IMR-90 (cell line): ENCODE measurements at regions not wholly inside any gene's neighbourhood (a gene's known extent, or its start where the extent isn't known, plus 50 kb on each side); places are given as distances from the start of the nearest gene placed in this dataset.

Experiments used
- ATAC-seq: fragments of 200-7000 bp; cut with Tn5 transposase; 2 replicates; pipeline ENCODE4 v1.9.1; 2020; ENCODE audit warnings: low read depth, mild to moderate bottlenecking, moderate library complexity
- BruUV-seq: library from RNA; stranded (reverse); fragments of 400-500 nt; replicated peaks from 2 replicates; lab custom pipeline; 2021; lab: Mats Ljungman, UMichigan
- CTCF ChIA-PET: fragments of 300-600 bp; formaldehyde crosslinking; extraction: SDS; loops from one replicate; lab custom pipeline; 2021; ENCODE audit warnings: antibody characterized with exemption; lab: Yijun Ruan, JAX
- POLR2A ChIA-PET: fragments of 300-600 bp; sonication (Branson Sonifier 250); formaldehyde crosslinking; loops from one replicate; lab custom pipeline; 2022; ENCODE audit warnings: antibody characterized with exemption; ENCODE audit not compliant: unreplicated experiment; lab: Charles Lee
- DNase-seq: peaks from one replicate; pipeline ENCODE4 v3.0.0; 2013
- H2AFZ ChIP-seq: replicated peaks from 2 replicates; pipeline ENCODE3; 2013; ENCODE audit warnings: low read length, mild to moderate bottlenecking; ENCODE audit not compliant: poor library complexity
- H2AK5ac ChIP-seq: 2 replicates; pipeline ENCODE4 v1.6.1; 2013; ENCODE audit warnings: low read depth, low read length, inconsistent platforms
- H2AK9ac ChIP-seq: replicated peaks from 2 replicates; pipeline ENCODE3; 2013; ENCODE audit warnings: mild to moderate bottlenecking, low read depth, low read length, moderate library complexity; ENCODE audit not compliant: poor library complexity
- H2BK120ac ChIP-seq: 2 replicates; pipeline ENCODE4 v1.6.1; 2013; ENCODE audit warnings: low read depth, low read length, inconsistent platforms
- H2BK15ac ChIP-seq: 3 replicates; pipeline ENCODE4 v1.6.1; 2013; ENCODE audit warnings: low read depth, low read length, inconsistent platforms
- H2BK20ac ChIP-seq: 2 replicates; pipeline ENCODE4 v1.6.1; 2013; ENCODE audit warnings: low read depth, mild to moderate bottlenecking, inconsistent platforms, low read length, moderate library complexity
- H2BK5ac ChIP-seq: 2 replicates; pipeline ENCODE4 v1.6.1; 2013; ENCODE audit warnings: mild to moderate bottlenecking, low read depth, low read length, inconsistent platforms; ENCODE audit not compliant: poor library complexity, severe bottlenecking
- H3K14ac ChIP-seq: replicated peaks from 2 replicates; pipeline ENCODE4 v1.6.1; 2013; ENCODE audit warnings: low read depth, low read length, inconsistent platforms
- H3K18ac ChIP-seq: 2 replicates; pipeline ENCODE4 v1.6.1; 2013; ENCODE audit warnings: low read depth, low read length, control low read depth
- H3K23ac ChIP-seq: 2 replicates; pipeline ENCODE4 v1.6.1; 2013; ENCODE audit warnings: low read depth, low read length, inconsistent platforms
- H3K27ac ChIP-seq: 2 replicates; pipeline ENCODE4 v1.5.1; 2013; ENCODE audit warnings: mild to moderate bottlenecking, control low read depth, low read length; ENCODE audit not compliant: insufficient read depth
- H3K27me3 ChIP-seq: 2 replicates; pipeline ENCODE4 v1.6.1; 2013; ENCODE audit warnings: low read length; ENCODE audit not compliant: control insufficient read depth, insufficient read depth
- H3K36me3 ChIP-seq: 2 replicates; pipeline ENCODE4 v1.6.1; 2013; ENCODE audit warnings: low read length, mixed read lengths; ENCODE audit not compliant: control insufficient read depth, insufficient read depth
- H3K4ac ChIP-seq: 2 replicates; pipeline ENCODE4 v1.6.1; 2013; ENCODE audit warnings: low read depth, low read length, inconsistent platforms
- H3K4me1 ChIP-seq: 2 replicates; pipeline ENCODE4 v1.6.1; 2013; ENCODE audit warnings: low read length, mixed read lengths; ENCODE audit not compliant: control insufficient read depth, insufficient read depth
- H3K4me2 ChIP-seq: 2 replicates; pipeline ENCODE4 v1.6.1; 2013; ENCODE audit warnings: low read depth, mild to moderate bottlenecking, control low read depth, low read length, moderate library complexity
- H3K4me3 ChIP-seq: 2 replicates; pipeline ENCODE4 v1.5.1; 2013; ENCODE audit warnings: low read depth, mild to moderate bottlenecking, control low read depth, low read length, moderate library complexity; ENCODE audit not compliant: insufficient read depth
- H3K56ac ChIP-seq: 2 replicates; pipeline ENCODE4 v1.6.1; 2013; ENCODE audit warnings: low read length, inconsistent platforms; ENCODE audit not compliant: insufficient read depth; ENCODE audit errors: extremely low read depth
- H3K79me1 ChIP-seq, 2 experiments: 2 replicates each; pipeline ENCODE4 v1.6.1; 2013; ENCODE audit warnings: low read length in 2 of 2, inconsistent platforms in 1 of 2, low read depth in 1 of 2
- H3K9ac ChIP-seq: 2 replicates; pipeline ENCODE4 v1.6.1; 2013; ENCODE audit warnings: low read depth, low read length, control low read depth
- H3K9me1 ChIP-seq: 2 replicates; pipeline ENCODE4 v1.6.1; 2013; ENCODE audit warnings: low read length, inconsistent platforms; ENCODE audit not compliant: insufficient read depth
- H3K9me3 ChIP-seq: 2 replicates; pipeline ENCODE4 v1.6.1; 2013; ENCODE audit warnings: low read length; ENCODE audit not compliant: control insufficient read depth, insufficient read depth
- H4K20me1 ChIP-seq: 2 replicates; pipeline ENCODE4 v1.6.1; 2013; ENCODE audit warnings: low read length, inconsistent platforms; ENCODE audit not compliant: insufficient read depth
- H4K5ac ChIP-seq: 2 replicates; pipeline ENCODE4 v1.6.1; 2013; ENCODE audit warnings: mild to moderate bottlenecking, low read depth, low read length, control low read depth
- H4K8ac ChIP-seq, 2 experiments: 2 replicates each; pipeline ENCODE4 v1.6.1; 2013; ENCODE audit warnings: low read depth in 2 of 2, low read length in 2 of 2, control low read depth in 1 of 2, inconsistent platforms in 1 of 2
- H4K91ac ChIP-seq: 2 replicates; pipeline ENCODE4 v1.6.1; 2013; ENCODE audit warnings: low read depth, low read length, inconsistent platforms; ENCODE audit not compliant: insufficient read depth
- BHLHE40 ChIP-seq: fragments of 150-350 bp; IDR thresholded peaks from 2 replicates; pipeline ENCODE4 v1.6.1; 2016; ENCODE audit warnings: mild to moderate bottlenecking, low read depth, low read length
- CEBPB ChIP-seq: IDR thresholded peaks from 2 replicates; pipeline ENCODE4 v1.6.1; 2012; ENCODE audit warnings: low read depth, low read length, improper control_type of control experiment
- CTCF ChIP-seq: conservative IDR thresholded peaks from 2 replicates; pipeline ENCODE4 v1.5.1; 2012; ENCODE audit warnings: mild to moderate bottlenecking, low read depth, low read length, improper control_type of control experiment
- FOS ChIP-seq: fragments of 150-350 bp; IDR thresholded peaks from 2 replicates; pipeline ENCODE4 v1.6.1; 2016; ENCODE audit warnings: low read depth, low read length
- MAFK ChIP-seq: IDR thresholded peaks from 2 replicates; pipeline ENCODE4 v1.6.1; 2012; ENCODE audit warnings: low read depth, low read length, improper control_type of control experiment
- MAZ ChIP-seq: IDR thresholded peaks from 2 replicates; pipeline ENCODE4 v1.6.1; 2012; ENCODE audit warnings: low read depth, mild to moderate bottlenecking, low read length, improper control_type of control experiment, moderate library complexity, borderline replicate concordance
- MXI1 ChIP-seq: IDR thresholded peaks from 2 replicates; pipeline ENCODE4 v1.6.1; 2012; ENCODE audit warnings: low read depth, mild to moderate bottlenecking, low read length, moderate library complexity, borderline replicate concordance
- POLR2A ChIP-seq: IDR thresholded peaks from 2 replicates; pipeline ENCODE4 v1.6.1; 2012; ENCODE audit warnings: mild to moderate bottlenecking, low read depth, low read length
- RAD21 ChIP-seq: IDR thresholded peaks from 2 replicates; pipeline ENCODE4 v1.6.1; 2012; ENCODE audit warnings: low read length, improper control_type of control experiment
- RCOR1 ChIP-seq: IDR thresholded peaks from 2 replicates; pipeline ENCODE4 v1.6.1; 2012; ENCODE audit warnings: mild to moderate bottlenecking, low read length, improper control_type of control experiment; ENCODE audit not compliant: insufficient replicate concordance
- RFX5 ChIP-seq: IDR thresholded peaks from 2 replicates; pipeline ENCODE4 v1.8.0; 2012; ENCODE audit warnings: low read depth, mild to moderate bottlenecking, low read length, moderate library complexity
- SMC3 ChIP-seq: fragments of 150-350 bp; IDR thresholded peaks from 2 replicates; pipeline ENCODE4 v1.6.1; 2016; ENCODE audit warnings: low read depth, mild to moderate bottlenecking, antibody characterized with exemption, low read length, moderate library complexity
- USF2 ChIP-seq: fragments of 150-350 bp; IDR thresholded peaks from 2 replicates; pipeline ENCODE4 v1.6.1; 2017; ENCODE audit warnings: mild to moderate bottlenecking, antibody characterized with exemption, low read length, low read depth
- dilution Hi-C: fragments of 300-500 bp; cut with HindIII; formaldehyde crosslinking; loops from one replicate; pipeline ENCODE4 v1.14.3; 2018; ENCODE audit warnings: low sequenced_read_pairs; ENCODE audit not compliant: unreplicated experiment
- in situ Hi-C: fragments of 300-500 bp; cut with MboI; formaldehyde crosslinking; loops from 3 replicates; pipeline ENCODE4 v1.14.3; 2019; ENCODE audit warnings: low sequenced_read_pairs, inconsistent platforms, mixed read lengths
- intact Hi-C: fragments of 100-400 bp; cut with micrococcal nuclease; formaldehyde crosslinking; loops from 2 replicates; pipeline ENCODE4 v1.10.0; 2022

GRCh38 chrX:42707742-42708141 is 70.2 kb downstream of the PPP1R2C start:
- CTCF ChIA-PET: interaction anchor here (0.7 kb wide), 1 partner anchor 9 kb away, joined by 3 read pairs; no protein-coding TSS in a partner anchor
- no peaks in the 10 kb centered on the region for H3K9me3 ChIP-seq
- no peak overlapping the region for H3K4me2 ChIP-seq
- no peak overlapping the region for H4K91ac ChIP-seq
- no peak overlapping the region for H3K14ac ChIP-seq
- no peak for TF ChIP-seq SMC3
- TF ChIP-seq USF2: no peak
- TF ChIP-seq CEBPB: no peak
- TF ChIP-seq MAZ: no peak
- TF ChIP-seq CTCF: no peak
- TF ChIP-seq RAD21: no peak
- no peak for TF ChIP-seq MAFK
- TF ChIP-seq RFX5: no peak
- no peak for TF ChIP-seq BHLHE40
- no peak for TF ChIP-seq MXI1
- no peak for TF ChIP-seq POLR2A
- no peak for TF ChIP-seq FOS
- TF ChIP-seq RCOR1: no peak
- no peak overlapping the region for H3K18ac ChIP-seq
- H3K4me1 ChIP-seq: no peaks in the 10 kb centered on the region
- no peaks in the 10 kb centered on the region for H4K20me1 ChIP-seq
- no peaks in the 10 kb centered on the region for H3K9me1 ChIP-seq
- H3K23ac ChIP-seq: no peak overlapping the region
- DNase-seq (no peak), ATAC-seq (no peak)
- H2BK120ac ChIP-seq: no peak overlapping the region
- H2BK20ac ChIP-seq: no peak overlapping the region
- in situ Hi-C loops (no loop called here), dilution Hi-C loops (no loop called here), intact Hi-C loops (no loop called here)
- H2AK5ac ChIP-seq: no peak overlapping the region
- no peak overlapping the region for H4K5ac ChIP-seq
- H2BK15ac ChIP-seq: no peak overlapping the region
- H3K27ac ChIP-seq: no peak overlapping the region
- H3K9ac ChIP-seq: no peak overlapping the region
- H3K79me1 ChIP-seq: no peaks in the 10 kb centered on the region
- H2AFZ ChIP-seq: no peak overlapping the region
- POLR2A ChIA-PET: no interaction called here
- no peak overlapping the region for H2AK9ac ChIP-seq
- H2BK5ac ChIP-seq: no peak overlapping the region
- no peak overlapping the region for H4K8ac ChIP-seq
- H3K56ac ChIP-seq: no peak overlapping the region
- no peak overlapping the region for H3K4ac ChIP-seq
- BruUV-seq: no TSS peak
- H3K4me3 ChIP-seq: no peak overlapping the region
- H3K27me3 ChIP-seq: no peaks in the 10 kb centered on the region
- no peaks in the 10 kb centered on the region for H3K36me3 ChIP-seq
